Upper lobe of right lung (tissue), 1 donor: ENCODE measurements at regions not wholly inside any gene's neighbourhood (a gene's known extent, or its start where the extent isn't known, plus 50 kb on each side); places are given as distances from the start of the nearest gene placed in this dataset.

Experiments
- ATAC-seq: fragments of 200-7000 bp; cut with Tn5 transposase; one replicate; pipeline ENCODE4 v1.9.1; 2020; ENCODE audit warnings: mild to moderate bottlenecking, moderate library complexity
- DNase-seq: peaks from one replicate; pipeline ENCODE4 v3.0.0-alpha.2; 2020
- H3K27ac ChIP-seq: fragments of 200-600 bp; one replicate; pipeline ENCODE4 v1.8.0; 2022
- H3K27me3 ChIP-seq: fragments of 200-600 bp; one replicate; pipeline ENCODE4 v1.8.0; 2022; ENCODE audit warnings: mild to moderate bottlenecking
- H3K36me3 ChIP-seq: fragments of 200-600 bp; one replicate; pipeline ENCODE4 v1.8.0; 2022
- H3K4me1 ChIP-seq: fragments of 200-600 bp; one replicate; pipeline ENCODE4 v1.8.0; 2022
- H3K4me3 ChIP-seq: fragments of 200-600 bp; one replicate; pipeline ENCODE4 v1.8.0; 2022; ENCODE audit warnings: mild to moderate bottlenecking
- H3K9me3 ChIP-seq: fragments of 200-600 bp; one replicate; pipeline ENCODE4 v1.8.0; 2022
- CTCF ChIP-seq: fragments of 200-600 bp; IDR thresholded peaks from one replicate; pipeline ENCODE4 v1.8.0; 2022; ENCODE audit warnings: antibody characterized with exemption
- intact Hi-C: fragments of 100-400 bp; cut with DNase I; formaldehyde crosslinking; loops from one replicate; pipeline ENCODE4 v1.11.0; 2022
- donor health status: DM: no; HTN: yes; CAD: no; lungs with severe emphysema.

GRCh38 chr2:107267086-107267485 lies 381.1 kb upstream of the ST6GAL2 start:
- DNase-seq (no peak), ATAC-seq (no peak)
- no peaks in the 10 kb centered on the region for H3K9me3 ChIP-seq
- no peaks in the 10 kb centered on the region for H3K27me3 ChIP-seq
- intact Hi-C loops: no loop called here
- no peak for TF ChIP-seq CTCF
- no peak overlapping the region for H3K27ac ChIP-seq
- no peaks in the 10 kb centered on the region for H3K4me1 ChIP-seq
- no peaks in the 10 kb centered on the region for H3K36me3 ChIP-seq
- no peak overlapping the region for H3K4me3 ChIP-seq

- H3K9me3 ChIP-seq: no peaks in the 10 kb centered on the region
- no peak for TF ChIP-seq CTCF
- intact Hi-C loops: no loop called here
- H3K4me1 ChIP-seq: no peaks in the 10 kb centered on the region
- no peak overlapping the region for H3K4me3 ChIP-seq
- H3K27ac ChIP-seq: no peak overlapping the region
- H3K27me3 ChIP-seq: no peaks in the 10 kb centered on the region
- ATAC-seq: no peak
- no peaks in the 10 kb centered on the region for H3K36me3 ChIP-seq
- no peak for DNase-seq
Observed at GRCh38 chr2:107276034-107276433, 390.1 kb upstream of the ST6GAL2 start.

GRCh38 chr2:107278672-107279071 lies 392.7 kb upstream of the ST6GAL2 start:
- H3K4me1 ChIP-seq: no peaks in the 10 kb centered on the region
- intact Hi-C loops: no loop called here
- no peaks in the 10 kb centered on the region for H3K27me3 ChIP-seq
- TF ChIP-seq CTCF: no peak
- H3K27ac ChIP-seq: no peak overlapping the region
- DNase-seq: no peak
- H3K4me3 ChIP-seq: no peak overlapping the region
- ATAC-seq: no peak
- H3K9me3 ChIP-seq: no peaks in the 10 kb centered on the region
- no peaks in the 10 kb centered on the region for H3K36me3 ChIP-seq

GRCh38 chr2:107281637-107282036 lies 395.7 kb upstream of the ST6GAL2 start:
- ATAC-seq: no peak
- Histone ChIP-seq H3K9me3 (no peaks in the 10 kb centered on the region), H3K27ac (no peak overlapping the region), H3K4me3 (no peak overlapping the region), H3K36me3 (no peaks in the 10 kb centered on the region), H3K27me3 (no peaks in the 10 kb centered on the region), H3K4me1 (no peaks in the 10 kb centered on the region)
- DNase-seq: no peak
- no peak for TF ChIP-seq CTCF
- intact Hi-C loops: no loop called here

GRCh38 chr2:107282135-107282534 lies 396.2 kb upstream of the ST6GAL2 start:
- H3K36me3 ChIP-seq: no peaks in the 10 kb centered on the region
- H3K27ac ChIP-seq: no peak overlapping the region
- H3K9me3 ChIP-seq: no peaks in the 10 kb centered on the region
- no peak overlapping the region for H3K4me3 ChIP-seq
- DNase-seq (no peak), ATAC-seq (no peak)
- H3K4me1 ChIP-seq: no peaks in the 10 kb centered on the region
- intact Hi-C loops: no loop called here
- TF ChIP-seq CTCF: no peak
- no peaks in the 10 kb centered on the region for H3K27me3 ChIP-seq

GRCh38 chr2:107285621-107286299 lies 399.8 kb upstream of the ST6GAL2 start:
- Histone ChIP-seq H3K36me3 (no peaks in the 10 kb centered on the region), H3K27me3 (no peaks in the 10 kb centered on the region), H3K4me3 (no peak overlapping the region), H3K9me3 (no peaks in the 10 kb centered on the region), H3K27ac (no peak overlapping the region), H3K4me1 (no peaks in the 10 kb centered on the region)
- DNase-seq: no peak
- no peak for ATAC-seq
- intact Hi-C loops: no loop called here
- TF ChIP-seq CTCF: no peak
